ENCODE measurements at regions not wholly inside any gene's neighbourhood (a gene's known extent, or its start where the extent isn't known, plus 50 kb on each side); places are given as distances from the start of the nearest gene placed in this dataset.

GRCh38 chr11:101812546-101812945, 102.3 kb upstream of the CEP126 start:
- H4K91ac ChIP-seq (replicated peaks; ENCODE audit: insufficient read length, low read length): no peak overlapping the region
- CTCF ChIA-PET (ENCODE audit: partially characterized antibody): interaction anchor here (1.0 to 2.0 kb wide), 3 partner anchors 15 to 355 kb away, joined by 3 to 7 read pairs (median 3); no protein-coding TSS in a partner anchor
- no peak for TF ChIP-seq TAF7 (optimal IDR thresholded peaks at IDR 0.05; ENCODE audit: borderline replicate concordance, low read depth, low read length)
- TF ChIP-seq EZH2 (IDR thresholded peaks at IDR 0.05; ENCODE audit: low read depth, low read length, severe bottlenecking): no peak
- TF ChIP-seq SIRT6 (IDR thresholded peaks at IDR 0.05; ENCODE audit: low read length): no peak
- TF ChIP-seq ZNF274 (IDR thresholded peaks at IDR 0.05; ENCODE audit: borderline replicate concordance, extremely low read depth, low read length): no peak
- TF ChIP-seq SIX5 (IDR thresholded peaks at IDR 0.05; ENCODE audit: low read depth, low read length): no peak
- TF ChIP-seq JUN (IDR thresholded peaks at IDR 0.05; ENCODE audit: low read depth, low read length): no peak
- H2BK12ac ChIP-seq (ENCODE audit: low read depth, low read length): no peak overlapping the region
- no peak overlapping the region for H2AFZ ChIP-seq (ENCODE audit: low read length)
- no peak overlapping the region for H3K14ac ChIP-seq (ENCODE audit: insufficient read length)
- H2BK15ac ChIP-seq (ENCODE audit: low read length): no peak overlapping the region
- no peak overlapping the region for H2BK120ac ChIP-seq (replicated peaks; ENCODE audit: low read depth, low read length)
- no peak overlapping the region for H3K18ac ChIP-seq (ENCODE audit: extremely low read depth, low read length)
- no peaks in the 10 kb centered on the region for H3K4me1 ChIP-seq (replicated peaks in 1 of 4; ENCODE audit: control insufficient read depth in 3 of 4, insufficient read depth in 4 of 4, low read length in 3 of 4)
- H4K20me1 ChIP-seq (replicated peaks in 1 of 2; ENCODE audit: control insufficient read depth in 1 of 2, insufficient read depth in 2 of 2, low read length in 2 of 2): no peaks in the 10 kb centered on the region
- FAIRE-seq (no peak), DNase-seq (ENCODE audit: low read depth in 1 of 2, low spot score in 2 of 2) (no peak)
- no peaks in the 10 kb centered on the region for H3K9me3 ChIP-seq (ENCODE audit: insufficient read depth in 2 of 2, low read depth in 1 of 2, low read length in 1 of 2)
- H3K56ac ChIP-seq (replicated peaks; ENCODE audit: insufficient read length, low read depth, low read length): no peak overlapping the region
- no peaks in the 10 kb centered on the region for H3K27me3 ChIP-seq (replicated peaks in 1 of 4; ENCODE audit: control insufficient read depth in 3 of 4, extremely low read depth in 1 of 4, insufficient read depth in 3 of 4, low read length in 3 of 4)
- no peak overlapping the region for H3K23ac ChIP-seq (ENCODE audit: insufficient read length)
- no peak overlapping the region for H3K4me2 ChIP-seq (ENCODE audit: insufficient read depth in 1 of 2, low read depth in 2 of 2, low read length in 2 of 2)
- H3K23me2 ChIP-seq (ENCODE audit: low read depth, low read length): no peaks in the 10 kb centered on the region
- no peak overlapping the region for H2BK20ac ChIP-seq (ENCODE audit: low read length)
- no peak overlapping the region for H3K4ac ChIP-seq (replicated peaks; ENCODE audit: insufficient read length, low read depth, low read length)
- H4K5ac ChIP-seq (ENCODE audit: insufficient read length, low read depth, low read length): no peak overlapping the region
- H3K79me2 ChIP-seq (ENCODE audit: control insufficient read depth in 1 of 2, insufficient read depth in 2 of 2, low read length in 2 of 2): no peaks in the 10 kb centered on the region
- H3K36me3 ChIP-seq (ENCODE audit: control insufficient read depth in 2 of 4, insufficient read depth in 4 of 4, low read length in 3 of 4): no peaks in the 10 kb centered on the region
- no peak overlapping the region for H3K27ac ChIP-seq (ENCODE audit: low read depth, low read length)
- no peak overlapping the region for H4K8ac ChIP-seq (ENCODE audit: extremely low read depth, insufficient read depth, low read length)
- H3K79me1 ChIP-seq (ENCODE audit: low read depth, low read length): no peaks in the 10 kb centered on the region
- POLR2A ChIA-PET (ENCODE audit: partially characterized antibody): no interaction called here
- H2AK5ac ChIP-seq (ENCODE audit: low read depth, low read length): no peak overlapping the region
- H3K4me3 ChIP-seq (ENCODE audit: extremely low read depth in 1 of 4, insufficient read depth in 2 of 4, low read depth in 3 of 4, low read length in 4 of 4): no peak overlapping the region
- WGBS, 2 experiments (ENCODE audit: extremely low coverage in 1 of 2, insufficient coverage in 1 of 2, insufficient read length in 1 of 2, insufficient replicate concordance in 2 of 2, low coverage in 1 of 2, low lambda C conversion rate in 2 of 2, missing lambda C conversion rate in 1 of 2): 89% methylated on average over 2 of the region's 2 CpGs; no CpG with 5 or more reads in 1 of the 2 experiments
- no peak overlapping the region for H2BK5ac ChIP-seq (ENCODE audit: low read depth, low read length)
- H3K9ac ChIP-seq (replicated peaks in 1 of 4; ENCODE audit: extremely low read depth in 1 of 4, low read depth in 3 of 4, low read length in 3 of 4): no peak overlapping the region
